Breast epithelium (tissue), 3 donors: ENCODE measurements at regions not wholly inside any gene's neighbourhood (a gene's known extent, or its start where the extent isn't known, plus 50 kb on each side); places are given as distances from the start of the nearest gene placed in this dataset.

Experiments
- POLR2A ChIP-seq: fragments of 450-650 bp; IDR thresholded peaks from one replicate; pipeline ENCODE4 v1.6.1; 2016; ENCODE audit warnings: antibody characterized with exemption, mild to moderate bottlenecking, moderate library complexity
- POLR2AphosphoS5 ChIP-seq, 3 donors: sonication (generic); formaldehyde crosslinking; IDR thresholded peaks; one replicate each; pipeline ENCODE4 v1.6.1; 2017; ENCODE audit warnings: antibody characterized with exemption in 3 of 3
- TF ChIP-seq, protein P1 (sequence below), 3 donors: fragments of 450-650 bp; IDR thresholded peaks; one replicate each; pipeline ENCODE4 v1.5.1; 2016 to 2017; ENCODE audit warnings: antibody characterized with exemption in 3 of 3, mild to moderate bottlenecking in 3 of 3, moderate library complexity in 3 of 3

DNA sequence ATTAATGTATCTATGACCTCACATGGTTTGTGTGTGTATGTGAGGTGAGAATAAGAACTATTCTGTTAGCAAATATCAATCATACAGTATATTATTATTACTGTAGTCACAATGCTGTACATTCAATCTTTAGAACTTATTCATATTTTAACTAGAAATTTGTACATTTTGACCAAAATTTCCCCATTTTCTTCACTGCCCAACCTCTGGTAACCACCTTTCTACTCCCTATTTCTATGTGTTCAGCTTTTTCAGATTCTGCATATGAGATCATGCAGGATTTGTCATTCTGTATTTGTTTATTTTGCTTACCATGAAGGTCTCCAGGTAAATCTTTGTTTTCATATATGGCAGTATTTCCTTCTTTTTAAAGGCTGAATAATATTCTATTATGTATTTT lies 607.9 kb downstream of the SLCO4C1 start:
- no peak for TF ChIP-seq POLR2AphosphoS5 (IDR thresholded peaks at IDR 0.05)
- TF ChIP-seq, protein P1, sequence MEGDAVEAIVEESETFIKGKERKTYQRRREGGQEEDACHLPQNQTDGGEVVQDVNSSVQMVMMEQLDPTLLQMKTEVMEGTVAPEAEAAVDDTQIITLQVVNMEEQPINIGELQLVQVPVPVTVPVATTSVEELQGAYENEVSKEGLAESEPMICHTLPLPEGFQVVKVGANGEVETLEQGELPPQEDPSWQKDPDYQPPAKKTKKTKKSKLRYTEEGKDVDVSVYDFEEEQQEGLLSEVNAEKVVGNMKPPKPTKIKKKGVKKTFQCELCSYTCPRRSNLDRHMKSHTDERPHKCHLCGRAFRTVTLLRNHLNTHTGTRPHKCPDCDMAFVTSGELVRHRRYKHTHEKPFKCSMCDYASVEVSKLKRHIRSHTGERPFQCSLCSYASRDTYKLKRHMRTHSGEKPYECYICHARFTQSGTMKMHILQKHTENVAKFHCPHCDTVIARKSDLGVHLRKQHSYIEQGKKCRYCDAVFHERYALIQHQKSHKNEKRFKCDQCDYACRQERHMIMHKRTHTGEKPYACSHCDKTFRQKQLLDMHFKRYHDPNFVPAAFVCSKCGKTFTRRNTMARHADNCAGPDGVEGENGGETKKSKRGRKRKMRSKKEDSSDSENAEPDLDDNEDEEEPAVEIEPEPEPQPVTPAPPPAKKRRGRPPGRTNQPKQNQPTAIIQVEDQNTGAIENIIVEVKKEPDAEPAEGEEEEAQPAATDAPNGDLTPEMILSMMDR (IDR thresholded peaks at IDR 0.05): no peak
- no peak for TF ChIP-seq POLR2A
